GM18498 (cell line): ENCODE measurements at regions not wholly inside any gene's neighbourhood (a gene's known extent, or its start where the extent isn't known, plus 50 kb on each side); places are given as distances from the start of the nearest gene placed in this dataset.
A peak's percentile ranks its signal among the peaks of the same experiment; 100 is the strongest.
"Not testable (repeated sequence)": the region's sequence is repeated elsewhere in the genome, so short reads cannot be mapped to it uniquely, and the experiment has no call there.

ENCODE experiments used
- ATAC-seq: cut with Tn5 transposase; IDR thresholded peaks from one replicate; pipeline ENCODE4 v1.9.1; 2021; ENCODE audit warnings: mild to moderate bottlenecking, moderate library complexity; ENCODE audit not compliant: unreplicated experiment

DNA sequence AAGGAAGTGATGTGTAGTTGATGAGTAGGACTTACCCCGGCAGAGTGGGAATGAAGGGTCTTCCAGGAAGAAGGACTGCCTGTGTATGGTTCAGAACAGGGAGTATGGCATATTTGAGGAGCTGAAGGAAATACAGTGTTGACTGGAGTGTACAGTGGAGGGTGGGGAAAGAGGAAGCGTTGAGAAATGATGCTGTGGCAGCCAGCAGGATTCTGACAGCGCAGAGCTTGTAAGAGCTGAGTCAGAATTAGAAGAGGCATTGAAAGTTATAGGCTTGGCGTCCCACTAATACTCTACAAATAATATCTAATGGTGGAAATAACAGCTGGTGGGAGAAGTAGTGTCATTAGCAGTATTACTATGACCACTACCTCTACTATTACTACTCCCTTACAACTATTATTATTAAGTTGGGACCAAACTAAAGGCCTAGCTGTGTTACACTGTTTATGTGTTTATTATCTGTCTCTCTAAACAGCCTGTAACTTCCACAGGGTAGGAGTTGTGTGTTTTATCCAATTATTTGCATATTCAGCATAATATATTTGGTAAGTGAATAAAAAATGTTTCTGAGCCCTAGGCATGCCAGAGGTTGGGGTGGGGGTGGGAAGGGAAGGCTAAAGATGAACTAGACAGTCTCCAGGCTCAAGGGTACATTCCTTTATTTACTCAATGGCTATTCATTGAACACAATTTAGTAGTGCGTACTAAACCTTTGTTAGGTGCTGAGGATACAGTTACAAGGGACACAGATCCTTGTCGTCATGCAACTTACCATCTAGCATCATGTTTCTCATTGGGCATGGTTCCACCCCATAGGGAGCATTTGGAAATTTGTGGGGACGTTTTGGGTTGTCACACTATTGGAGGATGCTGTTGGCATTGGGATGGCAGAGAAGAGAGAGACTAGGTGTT is 428.8 kb upstream of the ONECUT1 start:
- ATAC-seq, result no peak

DNA sequence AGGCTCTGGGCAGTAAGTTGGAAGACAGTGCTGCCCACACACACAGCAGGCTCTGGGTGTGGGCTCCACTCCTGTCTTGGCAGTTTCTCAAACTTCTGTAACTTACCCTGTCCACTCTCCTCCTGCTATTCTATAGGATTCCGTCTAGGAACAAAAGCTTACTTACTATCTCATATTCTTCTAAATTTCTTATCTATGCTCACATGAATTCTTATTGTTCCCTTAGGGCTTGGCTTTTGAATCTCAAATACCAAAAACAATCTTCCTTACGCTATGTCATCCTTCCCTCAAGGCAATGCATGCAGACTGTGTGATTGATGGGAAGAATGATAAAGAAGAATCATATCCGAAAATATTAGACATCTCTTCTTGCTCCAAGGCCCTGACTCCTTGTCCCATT is 425.9 kb upstream of the ONECUT1 start:
- ATAC-seq, result no peak

DNA sequence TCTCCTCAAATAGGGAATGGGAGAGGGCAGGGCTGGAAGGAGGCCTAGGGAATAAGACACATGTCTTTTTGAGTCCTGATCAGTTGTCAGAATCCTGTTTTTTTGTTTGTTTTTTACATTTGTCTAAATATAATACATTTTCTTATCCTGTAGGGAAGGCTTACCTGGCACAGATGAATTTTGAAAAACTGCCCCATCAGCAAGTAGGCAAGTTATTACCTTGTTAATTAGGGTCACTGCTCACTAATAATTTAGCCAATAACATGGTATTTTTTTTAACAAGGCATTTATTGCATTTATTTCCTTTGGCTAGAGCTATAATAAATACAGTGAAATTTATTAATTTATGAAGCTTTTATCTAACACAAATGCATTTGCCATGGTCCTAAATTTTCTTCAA is 423.2 kb upstream of the ONECUT1 start:
- ATAC-seq, result no peak

- no peak for ATAC-seq
These were observed 422.6 kb upstream of the ONECUT1 start for GRCh38 chr15:53212785-53213184.

- ATAC-seq, result no peak
These were observed 420.5 kb upstream of the ONECUT1 start for GRCh38 chr15:53210653-53211052.

GRCh38 chr15:53209396-53210042 is 419.4 kb upstream of the ONECUT1 start:
- ATAC-seq, result no peak

DNA sequence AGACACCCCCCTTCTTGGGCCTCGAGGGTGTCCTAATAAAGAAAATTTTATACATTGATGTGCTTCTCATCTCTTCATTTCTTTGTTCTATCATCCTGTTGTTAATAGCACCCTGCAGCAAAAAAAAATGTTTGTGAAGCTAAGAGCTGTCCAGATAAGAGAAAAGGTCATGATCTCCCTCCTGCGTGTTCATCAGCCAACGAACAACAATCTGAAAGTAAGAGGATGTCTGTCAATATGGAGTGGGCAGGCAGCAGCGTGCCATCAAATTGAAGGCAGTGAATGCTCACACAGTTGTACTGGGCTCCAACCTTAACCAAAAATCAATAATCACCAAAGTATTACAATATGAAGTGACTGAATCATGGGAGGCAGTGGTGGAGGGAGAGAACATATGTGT is 418.6 kb upstream of the ONECUT1 start:
- no peak for ATAC-seq

- ATAC-seq, result no peak
These were observed 413.3 kb upstream of the ONECUT1 start for GRCh38 chr15:53203454-53203853.

- ATAC-seq, result no peak
These were observed 412.7 kb upstream of the ONECUT1 start for GRCh38 chr15:53202876-53203275.

GRCh38 chr15:53197426-53197839 is 407.3 kb upstream of the ONECUT1 start:
- ATAC-seq, result peak; percentile 88

- ATAC-seq, result no peak
These were observed 406.7 kb upstream of the ONECUT1 start for GRCh38 chr15:53196788-53197187.

DNA sequence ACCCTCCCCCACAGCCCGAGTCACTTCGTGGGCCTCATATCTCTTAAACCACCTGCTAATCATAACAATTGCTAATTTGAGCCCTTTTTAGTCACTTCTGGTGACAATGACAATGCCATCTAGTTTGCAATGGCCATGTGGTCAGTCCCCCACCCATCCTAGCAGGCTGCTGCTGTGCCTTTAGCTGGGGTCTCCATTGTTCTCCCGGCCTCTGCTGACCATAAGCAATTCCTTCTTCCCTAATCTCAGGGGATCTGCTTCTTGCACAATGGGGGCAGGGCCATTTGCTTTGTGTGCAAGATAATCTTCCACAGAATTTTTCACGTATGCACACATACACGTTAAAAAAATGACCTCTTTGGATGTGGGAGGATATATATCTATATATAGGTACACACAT is 406.1 kb upstream of the ONECUT1 start:
- no peak for ATAC-seq

GRCh38 chr15:53193149-53193548 is 403.0 kb upstream of the ONECUT1 start:
- no peak for ATAC-seq

- ATAC-seq, result no peak
These were observed 399.7 kb upstream of the ONECUT1 start for GRCh38 chr15:53189860-53190259.

DNA sequence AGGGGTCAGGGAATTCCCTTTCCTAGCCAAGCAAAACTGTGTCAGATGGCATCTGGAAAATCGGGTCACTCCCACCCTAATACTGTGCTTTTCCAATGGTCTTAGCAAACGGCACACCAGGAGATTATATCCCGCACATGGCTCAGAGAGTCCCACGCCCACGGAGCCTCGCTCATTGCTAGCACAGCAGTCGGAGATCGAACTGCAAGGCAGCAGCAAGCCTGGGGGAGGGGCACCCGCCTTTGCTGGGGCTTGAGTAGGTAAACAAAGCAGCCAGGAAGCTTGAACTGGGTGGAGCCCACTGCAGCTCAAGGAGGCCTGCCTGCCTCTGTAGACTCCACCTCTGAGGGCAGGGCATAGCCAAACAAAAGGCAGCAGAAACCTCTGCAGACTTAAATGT is 393.3 kb upstream of the ONECUT1 start:
- not testable (repeated sequence) for ATAC-seq

- ATAC-seq, result no peak
These were observed 381.4 kb upstream of the ONECUT1 start for GRCh38 chr15:53171571-53171970.

DNA sequence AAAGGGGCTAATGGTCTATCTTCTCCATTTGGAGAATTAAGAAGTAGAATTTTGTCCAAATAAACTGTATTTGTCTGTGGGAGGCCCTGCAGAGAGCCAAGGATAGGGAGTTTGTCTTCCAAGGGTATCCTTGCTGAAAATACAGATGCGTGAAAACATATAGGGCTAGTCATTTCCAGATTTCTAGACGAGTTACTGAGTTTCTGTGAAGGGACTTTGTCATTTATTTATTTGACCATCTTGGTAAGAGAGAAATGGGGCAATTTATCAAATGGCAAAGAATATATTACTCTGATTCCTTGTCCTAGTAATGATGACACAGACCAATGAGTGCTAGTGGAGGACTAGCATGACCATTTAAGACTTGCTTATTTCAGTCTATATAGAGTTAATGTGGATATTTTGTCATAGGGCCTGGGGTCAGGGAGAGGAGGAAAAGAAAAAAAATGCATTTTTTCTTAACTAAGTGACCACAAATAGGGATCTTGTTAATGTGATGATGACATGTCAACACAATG is 376.6 kb upstream of the ONECUT1 start:
- no peak for ATAC-seq

GRCh38 chr15:53165988-53166683 is 376.0 kb upstream of the ONECUT1 start:
- ATAC-seq, result no peak

GRCh38 chr15:53160092-53160704 is 370.1 kb upstream of the ONECUT1 start:
- ATAC-seq, result no peak

GRCh38 chr15:53159458-53159857 is 369.3 kb upstream of the ONECUT1 start:
- no peak for ATAC-seq

DNA sequence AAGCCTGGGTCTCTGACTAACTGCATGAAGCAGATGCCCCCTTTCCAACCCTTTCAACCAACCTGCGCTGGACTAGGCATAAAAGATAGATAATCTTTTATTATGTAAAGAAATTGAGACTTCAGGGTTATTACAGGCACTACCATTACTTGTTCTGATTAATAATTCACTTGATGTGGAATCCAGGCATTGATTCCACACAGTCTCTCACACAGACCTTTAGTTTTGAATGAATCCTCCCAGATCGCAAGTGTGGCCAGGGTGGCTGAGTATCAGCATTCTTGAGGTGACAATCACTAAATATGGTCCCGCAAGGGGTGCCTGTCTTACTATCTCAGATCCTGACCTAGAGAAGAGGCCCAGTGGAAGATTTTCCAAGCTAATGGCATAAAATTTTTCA is 368.9 kb upstream of the ONECUT1 start:
- ATAC-seq, result no peak
